ENCODE measurements at regions not wholly inside any gene's neighbourhood (a gene's known extent, or its start where the extent isn't known, plus 50 kb on each side); places are given as distances from the start of the nearest gene placed in this dataset.

- H4K91ac ChIP-seq (ENCODE audit: insufficient read length, low read depth, low read length), result no peak overlapping the region
- no peak overlapping the region for H2BK15ac ChIP-seq (ENCODE audit: low read depth, low read length)
- H3K18ac ChIP-seq (ENCODE audit: insufficient read length, low read depth, low read length), result no peak overlapping the region
- no peak overlapping the region for H3K9ac ChIP-seq (ENCODE audit: extremely low read depth, insufficient read length, low read length)
- no peak overlapping the region for H2BK20ac ChIP-seq (ENCODE audit: low read depth, low read length, poor library complexity, severe bottlenecking)
- H2AFZ ChIP-seq (ENCODE audit: low read length), result no peak overlapping the region
- no peak overlapping the region for H4K5ac ChIP-seq (ENCODE audit: insufficient read length, low read depth, low read length)
- no peaks in the 10 kb centered on the region for H3K79me2 ChIP-seq (ENCODE audit: insufficient read depth, low read length)
- no peak overlapping the region for H3K4ac ChIP-seq (ENCODE audit: low read depth, low read length)
- Mint-ChIP-seq H3K36me3 (ENCODE audit: insufficient read depth in 1 of 3, low read depth in 3 of 3) (no peaks in the 10 kb centered on the region), H3K27me3 (ENCODE audit: low read depth) (no peaks in the 10 kb centered on the region), H3K4me3 (no peak overlapping the region), H3K9me3 (no peaks in the 10 kb centered on the region), H3K27ac (no peak overlapping the region), H3K4me1 (peaks cover 6 to 11% of the 10 kb centered on the region in 2 experiments)
- no peaks in the 10 kb centered on the region; the same call in 1 of the 2 replicates for H3K4me1 ChIP-seq (ENCODE audit: insufficient read depth, low read length)
- H3T11ph ChIP-seq (ENCODE audit: low read length), result no peak overlapping the region
- H3K27me3 ChIP-seq (ENCODE audit: insufficient read depth, low read length), result no peaks in the 10 kb centered on the region
- H2BK5ac ChIP-seq (ENCODE audit: insufficient read length, low read length), result no peak overlapping the region
- no peaks in the 10 kb centered on the region for H3K79me1 ChIP-seq (ENCODE audit: insufficient read depth, low read depth, low read length, poor library complexity, severe bottlenecking)
- H4K8ac ChIP-seq (replicated peaks; ENCODE audit: insufficient read length, low read depth, low read length), result no peak overlapping the region
- H3K23me2 ChIP-seq (ENCODE audit: insufficient read length, low read depth, low read length, poor library complexity, severe bottlenecking), result no peaks in the 10 kb centered on the region
- DNase-seq, result no peak
- no peaks in the 10 kb centered on the region for H4K20me1 ChIP-seq (ENCODE audit: control insufficient read depth, insufficient read depth, insufficient read length)
- TF ChIP-seq CTCF (conservative IDR thresholded peaks at IDR 0.05), result no peak
- no peak overlapping the region for H3K4me2 ChIP-seq (ENCODE audit: insufficient read depth, insufficient read length, low read length)
- no peak overlapping the region for H3K27ac ChIP-seq (ENCODE audit: insufficient read length, low read depth, low read length)
- H2AK5ac ChIP-seq (ENCODE audit: insufficient read length, low read length), result no peak overlapping the region
- no CpG with 5 or more reads among the region's 4 CpGs for WGBS (ENCODE audit: extremely low coverage, insufficient read length, low lambda C conversion rate)
- no peak overlapping the region for H3K23ac ChIP-seq (ENCODE audit: insufficient read length, low read depth, low read length)
- no peak overlapping the region for H2BK120ac ChIP-seq (ENCODE audit: low read depth, low read length, poor library complexity, severe bottlenecking)
- H3K9me3 ChIP-seq (ENCODE audit: control insufficient read depth, low read depth, low read length), result no peaks in the 10 kb centered on the region
- no peak overlapping the region for H3K56ac ChIP-seq (ENCODE audit: insufficient read length, low read depth, low read length)
- H2BK12ac ChIP-seq (ENCODE audit: insufficient read length, low read depth, low read length), result no peak overlapping the region
- H3K14ac ChIP-seq (ENCODE audit: insufficient read depth, low read length), result no peak overlapping the region
Observed at GRCh38 chr6:18055714-18056382, 66.6 kb downstream of the NHLRC1 start.
